ENCODE measurements at regions not wholly inside any gene's neighbourhood (a gene's known extent, or its start where the extent isn't known, plus 50 kb on each side); places are given as distances from the start of the nearest gene placed in this dataset.
"Not testable (repeated sequence)": the region's sequence is repeated elsewhere in the genome, so short reads cannot be mapped to it uniquely, and the experiment has no call there.

- peaks cover 0 to 7% (median 0%) of the 10 kb centered on the region in 4 donors for H3K9me3 ChIP-seq
- no peaks in the 10 kb centered on the region for H3K4me1 ChIP-seq
- no peaks in the 10 kb centered on the region for H3K36me3 ChIP-seq
- intact Hi-C loops (cut with DNase I; ENCODE audit: low total_unique reads): no loop called here
- no peak overlapping the region for H3K27ac ChIP-seq
- no peak for TF ChIP-seq POLR2A (IDR thresholded peaks at IDR 0.05)
- no peaks in the 10 kb centered on the region for H3K27me3 ChIP-seq
- no peak for DNase-seq
- WGBS, 5 donors: 77 to 84% (median 80%) methylated on average over 2 of the region's 2 CpGs
- no peak overlapping the region for H3K4me3 ChIP-seq
Measured at GRCh38 chr9:104319198-104319597, 184.9 kb upstream of the OR13F1 start.

GRCh38 chr9:104319685-104320084 is 184.4 kb upstream of the OR13F1 start:
- no peak overlapping the region for H3K4me3 ChIP-seq
- DNase-seq: peak in 1 of 2 donors; percentile 2
- no peaks in the 10 kb centered on the region for H3K36me3 ChIP-seq
- no peaks in the 10 kb centered on the region for H3K27me3 ChIP-seq
- TF ChIP-seq POLR2AphosphoS5 (IDR thresholded peaks at IDR 0.05) (no peak), EP300 (IDR thresholded peaks at IDR 0.05) (no peak), CTCF (IDR thresholded peaks at IDR 0.05) (no peak), POLR2A (IDR thresholded peaks at IDR 0.05) (no peak)
- no peak overlapping the region for H3K27ac ChIP-seq
- H3K4me1 ChIP-seq: no peaks in the 10 kb centered on the region
- peaks cover 0 to 7% (median 0%) of the 10 kb centered on the region in 4 donors for H3K9me3 ChIP-seq
- intact Hi-C loops (cut with DNase I; ENCODE audit: low total_unique reads): no loop called here
- WGBS, 5 donors: 49 to 82% (median 69%) methylated on average over 3 of the region's 3 CpGs

GRCh38 chr9:104322596-104322995 is 181.5 kb upstream of the OR13F1 start:
- peak overlapping the region in 1 of 5 donors; percentile 3 for H3K27ac ChIP-seq
- no peaks in the 10 kb centered on the region for H3K36me3 ChIP-seq
- TF ChIP-seq CTCF (IDR thresholded peaks at IDR 0.05) (no peak), POLR2A (IDR thresholded peaks at IDR 0.05) (no peak), POLR2AphosphoS5 (IDR thresholded peaks at IDR 0.05) (no peak), EP300 (IDR thresholded peaks at IDR 0.05) (no peak)
- H3K9me3 ChIP-seq: no peaks in the 10 kb centered on the region
- H3K4me3 ChIP-seq: no peak overlapping the region
- no peaks in the 10 kb centered on the region for H3K4me1 ChIP-seq
- no peaks in the 10 kb centered on the region for H3K27me3 ChIP-seq
- peak in 1 of 2 donors; percentile 79 for DNase-seq
- 47 to 87% (median 67%) methylated on average over 3 of the region's 3 CpGs for WGBS, 5 donors
- intact Hi-C loops (cut with DNase I; ENCODE audit: low total_unique reads): no loop called here

- H3K9me3 ChIP-seq; H3K36me3 ChIP-seq; DNase-seq; H3K4me3 ChIP-seq; H3K27ac ChIP-seq; intact Hi-C loops (cut with DNase I; ENCODE audit: low total_unique reads); H3K27me3 ChIP-seq; H3K4me1 ChIP-seq: not testable (repeated sequence)
- WGBS, 5 donors: 70 to 86% (median 77%) methylated on average over 2 of the region's 2 CpGs
Measured at GRCh38 chr9:104323967-104324694, 179.9 kb upstream of the OR13F1 start.

GRCh38 chr9:104326912-104327311 is 177.2 kb upstream of the OR13F1 start:
- H3K9me3 ChIP-seq: no peaks in the 10 kb centered on the region
- H3K4me1 ChIP-seq: peaks cover 0 to 3% (median 0%) of the 10 kb centered on the region in 4 donors
- 68 to 90% (median 83%) methylated on average over 2 of the region's 2 CpGs for WGBS, 5 donors
- intact Hi-C loops (cut with DNase I; ENCODE audit: low total_unique reads): no loop called here
- no peak for TF ChIP-seq EP300 (IDR thresholded peaks at IDR 0.05)
- H3K27me3 ChIP-seq: no peaks in the 10 kb centered on the region
- DNase-seq: no peak
- H3K4me3 ChIP-seq: no peak overlapping the region
- no peak overlapping the region for H3K27ac ChIP-seq
- H3K36me3 ChIP-seq: no peaks in the 10 kb centered on the region

- intact Hi-C loops (cut with DNase I; ENCODE audit: low total_unique reads): no loop called here
- no peak for DNase-seq
- TF ChIP-seq EP300 (IDR thresholded peaks at IDR 0.05) (no peak), POLR2AphosphoS5 (IDR thresholded peaks at IDR 0.05) (no peak), POLR2A (IDR thresholded peaks at IDR 0.05) (no peak), CTCF (IDR thresholded peaks at IDR 0.05) (no peak)
- Histone ChIP-seq H3K36me3 (no peaks in the 10 kb centered on the region), H3K9me3 (peaks cover 0 to 6% (median 3%) of the 10 kb centered on the region in 4 donors), H3K4me3 (no peak overlapping the region), H3K27ac (no peak overlapping the region), H3K4me1 (peaks cover 0 to 3% (median 0%) of the 10 kb centered on the region in 4 donors), H3K27me3 (no peaks in the 10 kb centered on the region)
- WGBS, 5 donors: 91 to 93% (median 92%) methylated on average over 18 of the region's 18 CpGs
Measured at GRCh38 chr9:104329245-104329644, 174.8 kb upstream of the OR13F1 start.
